ENCODE measurements at regions not wholly inside any gene's neighbourhood (a gene's known extent, or its start where the extent isn't known, plus 50 kb on each side); places are given as distances from the start of the nearest gene placed in this dataset.

- TF ChIP-seq POLR2A (IDR thresholded peaks at IDR 0.05), result no peak
- no peak for TF ChIP-seq CTCF (IDR thresholded peaks at IDR 0.05)
- no peak overlapping the region for H3K4me3 ChIP-seq (ENCODE audit: low read depth, poor library complexity, severe bottlenecking)
- 88 to 93% methylated on average over 2 of the region's 2 CpGs for WGBS, 2 donors
- intact Hi-C loops (cut with DNase I; ENCODE audit: low total_unique reads), result loop anchor here (5.0 kb wide), 1 partner anchor 96 kb away; no protein-coding TSS in a partner anchor
- DNase-seq (ENCODE audit: low spot score in 2 of 2), result no peak
Observed at GRCh38 chr12:17853054-17853453, 236.9 kb downstream of the RERGL start.

DNA sequence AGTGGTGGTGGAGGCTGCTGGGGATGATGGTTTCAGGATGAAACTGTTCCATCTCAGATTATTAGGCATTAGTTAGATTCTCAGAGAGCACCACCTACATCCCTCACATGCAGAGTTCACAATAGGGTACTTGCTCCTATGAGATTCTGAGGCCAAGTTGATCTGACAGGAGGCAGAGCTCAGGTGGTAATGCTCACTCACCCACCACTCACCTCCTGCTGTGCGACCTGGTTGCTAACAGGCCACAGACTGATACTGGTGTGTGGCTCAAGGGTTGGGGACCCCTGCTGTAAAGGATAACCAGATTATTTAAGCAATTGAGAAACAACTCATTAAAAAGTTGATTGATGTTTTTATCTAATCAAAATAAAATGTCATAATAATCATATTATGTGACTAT lies 248.5 kb downstream of the RERGL start:
- no peak for TF ChIP-seq CTCF (IDR thresholded peaks at IDR 0.05)
- H3K4me3 ChIP-seq (ENCODE audit: low read depth, poor library complexity, severe bottlenecking), result no peak overlapping the region
- 67% methylated on average over 1 of the region's 1 CpG for WGBS, 2 donors
- no peak for DNase-seq (ENCODE audit: low spot score in 2 of 2)
- intact Hi-C loops (cut with DNase I; ENCODE audit: low total_unique reads), result no loop called here

GRCh38 chr12:17829813-17830212 lies 260.2 kb downstream of the RERGL start:
- DNase-seq (ENCODE audit: low spot score in 2 of 2), result no peak
- WGBS, 2 donors, result 88 to 91% methylated on average over 1 of the region's 1 CpG
- intact Hi-C loops (cut with DNase I; ENCODE audit: low total_unique reads), result no loop called here
- H3K4me3 ChIP-seq (ENCODE audit: low read depth, poor library complexity, severe bottlenecking), result no peak overlapping the region
- no peak for TF ChIP-seq POLR2A (IDR thresholded peaks at IDR 0.05)
- no peak for TF ChIP-seq CTCF (IDR thresholded peaks at IDR 0.05)

DNA sequence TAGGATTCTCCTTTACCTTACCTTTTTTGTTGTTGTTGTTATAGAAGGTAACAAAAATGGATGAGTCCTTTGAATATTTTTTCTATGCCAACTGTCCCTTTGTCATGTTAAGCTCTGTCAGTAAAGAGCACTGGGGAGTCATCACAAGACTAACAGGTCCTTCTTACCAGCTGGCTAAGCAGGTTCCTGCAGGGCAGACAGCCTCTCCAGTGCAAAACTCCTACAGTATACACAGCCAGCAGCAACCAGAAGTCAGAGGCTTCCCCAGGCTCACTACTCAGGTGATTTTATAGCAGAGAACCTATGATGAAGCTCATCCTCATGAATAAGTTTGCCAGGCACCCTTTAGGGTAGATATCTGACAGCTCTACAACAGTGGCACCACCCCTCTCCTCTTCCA lies 271.1 kb downstream of the RERGL start:
- intact Hi-C loops (cut with DNase I; ENCODE audit: low total_unique reads), result no loop called here
- no peak overlapping the region for H3K4me3 ChIP-seq (ENCODE audit: low read depth, poor library complexity, severe bottlenecking)
- no peak for DNase-seq (ENCODE audit: low spot score in 2 of 2)
- TF ChIP-seq POLR2A (IDR thresholded peaks at IDR 0.05) (no peak), CTCF (IDR thresholded peaks at IDR 0.05) (no peak)

GRCh38 chr12:17810399-17810798 lies 279.6 kb downstream of the RERGL start:
- intact Hi-C loops (cut with DNase I; ENCODE audit: low total_unique reads), result no loop called here
- TF ChIP-seq POLR2A (IDR thresholded peaks at IDR 0.05), result no peak
- TF ChIP-seq CTCF (IDR thresholded peaks at IDR 0.05), result no peak
- WGBS, 2 donors, result 78 to 89% methylated on average over 3 of the region's 3 CpGs

DNA sequence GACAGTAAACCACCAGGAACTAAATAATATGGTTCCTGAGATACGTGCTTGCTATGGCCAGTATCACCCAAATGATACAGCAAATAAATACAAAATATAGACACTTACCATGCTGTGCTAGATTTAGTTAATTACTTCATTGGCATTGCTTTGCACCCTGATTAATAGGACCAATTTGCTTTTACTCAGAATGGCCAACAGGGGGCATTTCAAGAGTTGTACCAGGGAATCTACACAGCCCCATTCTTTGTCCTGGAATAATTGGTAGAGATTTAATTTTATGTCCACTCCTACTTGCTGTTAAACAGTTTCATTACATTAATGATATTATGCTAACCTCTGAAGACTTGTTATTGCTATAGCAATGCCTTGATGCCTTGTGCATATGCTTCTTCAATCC lies 280.8 kb downstream of the RERGL start:
- no peak for TF ChIP-seq POLR2A (IDR thresholded peaks at IDR 0.05)
- no peak for TF ChIP-seq CTCF (IDR thresholded peaks at IDR 0.05)
- H3K4me3 ChIP-seq (ENCODE audit: low read depth, poor library complexity, severe bottlenecking), result no peak overlapping the region
- DNase-seq (ENCODE audit: low spot score in 2 of 2), result no peak
- 70 to 80% methylated on average over 1 of the region's 1 CpG for WGBS, 2 donors
- intact Hi-C loops (cut with DNase I; ENCODE audit: low total_unique reads), result no loop called here

More at GRCh38 chr12:17810399-17810798, 279.6 kb downstream of the RERGL start:
- DNase-seq (ENCODE audit: low spot score in 2 of 2), result no peak
- no peak overlapping the region for H3K4me3 ChIP-seq (ENCODE audit: low read depth, poor library complexity, severe bottlenecking)
